Mesenchymal stem cell (in vitro differentiated cells and primary cell): ENCODE measurements at regions not wholly inside any gene's neighbourhood (a gene's known extent, or its start where the extent isn't known, plus 50 kb on each side); places are given as distances from the start of the nearest gene placed in this dataset.
"Not testable (repeated sequence)": the region's sequence is repeated elsewhere in the genome, so short reads cannot be mapped to it uniquely, and the experiment has no call there.

Experiments used
- DNase-seq: peaks from one replicate; pipeline ENCODE4 v3.0.0-alpha.2; 2013
- H2AFZ ChIP-seq: one replicate; pipeline ENCODE4 v1.6.1; 2013; ENCODE audit warnings: low read depth, mild to moderate bottlenecking, control low read depth, inconsistent platforms, low read length, moderate library complexity
- H2AK5ac ChIP-seq: 2 replicates; pipeline ENCODE4 v1.6.1; 2013; ENCODE audit warnings: low read length, moderate library complexity, mild to moderate bottlenecking, inconsistent platforms; ENCODE audit not compliant: severe bottlenecking
- H2BK120ac ChIP-seq: one replicate; pipeline ENCODE4 v1.6.1; 2013; ENCODE audit warnings: low read depth, mild to moderate bottlenecking, inconsistent platforms, low read length, moderate library complexity
- H2BK12ac ChIP-seq, 2 experiments: one replicate each; pipeline ENCODE4 v1.6.1; 2013; ENCODE audit warnings: inconsistent platforms in 2 of 2, low read length in 2 of 2, mild to moderate bottlenecking in 2 of 2, moderate library complexity in 2 of 2, control low read depth in 1 of 2
- H2BK15ac ChIP-seq: one replicate; pipeline ENCODE4 v1.6.1; 2013; ENCODE audit warnings: mild to moderate bottlenecking, low read depth, inconsistent platforms; ENCODE audit not compliant: poor library complexity, severe bottlenecking
- H2BK5ac ChIP-seq: 2 replicates; pipeline ENCODE4 v1.6.1; 2013; ENCODE audit warnings: low read depth, mild to moderate bottlenecking, low read length, control low read depth, inconsistent platforms; ENCODE audit not compliant: poor library complexity, severe bottlenecking
- H3K14ac ChIP-seq, 2 experiments: one replicate each; pipeline ENCODE4 v1.6.1; 2013; ENCODE audit warnings: inconsistent platforms in 2 of 2, low read length in 2 of 2, control low read depth in 1 of 2, mild to moderate bottlenecking in 1 of 2, moderate library complexity in 1 of 2
- H3K18ac ChIP-seq, 2 experiments: one replicate each; pipeline ENCODE4 v1.6.1; 2013; ENCODE audit warnings: inconsistent platforms in 2 of 2, low read length in 2 of 2, control low read depth in 1 of 2, low read depth in 1 of 2, mild to moderate bottlenecking in 1 of 2
- H3K23ac ChIP-seq, 2 experiments: one replicate each; pipeline ENCODE4 v1.6.1; 2013; ENCODE audit warnings: inconsistent platforms in 2 of 2, low read length in 2 of 2, mild to moderate bottlenecking in 2 of 2, moderate library complexity in 2 of 2, control low read depth in 1 of 2
- H3K27ac ChIP-seq: 2 replicates; pipeline ENCODE4 v1.5.1; 2013; ENCODE audit warnings: mild to moderate bottlenecking, moderate library complexity, low read length, control low read depth, inconsistent platforms; ENCODE audit not compliant: poor library complexity, severe bottlenecking
- H3K27me3 ChIP-seq, 2 experiments: 2 replicates each; pipeline versions ENCODE4 v1.6.1 to v1.7.0; 2013; ENCODE audit warnings: low read length in 2 of 2, mild to moderate bottlenecking in 2 of 2, moderate library complexity in 2 of 2, control low read depth in 1 of 2, inconsistent platforms in 1 of 2; ENCODE audit not compliant: control insufficient read depth in 1 of 2, insufficient read depth in 1 of 2
- H3K36me3 ChIP-seq, 2 experiments: 2 replicates each; pipeline versions ENCODE4 v1.6.1 to v1.7.0; 2013; ENCODE audit warnings: low read length in 2 of 2, control low read depth in 1 of 2, inconsistent platforms in 1 of 2, low read depth in 1 of 2, mild to moderate bottlenecking in 1 of 2; ENCODE audit not compliant: insufficient read depth in 2 of 2, control insufficient read depth in 1 of 2
- H3K4ac ChIP-seq, 2 experiments: one replicate each; pipeline ENCODE4 v1.6.1; 2013; ENCODE audit warnings: inconsistent platforms in 2 of 2, low read length in 2 of 2, mild to moderate bottlenecking in 2 of 2, moderate library complexity in 2 of 2, control low read depth in 1 of 2, low read depth in 1 of 2
- H3K4me1 ChIP-seq: 2 replicates; pipeline ENCODE4 v1.6.1; 2013; ENCODE audit warnings: low read depth, low read length, control low read depth; ENCODE audit not compliant: control insufficient read depth, insufficient read depth
- H3K4me2 ChIP-seq: 2 replicates; pipeline ENCODE4 v1.6.1; 2013; ENCODE audit warnings: low read length, mild to moderate bottlenecking, inconsistent platforms; ENCODE audit not compliant: poor library complexity, severe bottlenecking
- H3K4me3 ChIP-seq, 2 experiments: 2 replicates each; pipeline versions ENCODE4 v1.5.1 to v1.7.0; 2013; ENCODE audit warnings: low read length in 2 of 2, mild to moderate bottlenecking in 2 of 2, control low read depth in 1 of 2, low read depth in 1 of 2; ENCODE audit not compliant: insufficient read depth in 1 of 2
- H3K79me1 ChIP-seq: replicated peaks from 2 replicates; pipeline ENCODE4 v1.6.1; 2013; ENCODE audit warnings: mild to moderate bottlenecking, control low read depth, low read length, inconsistent platforms; ENCODE audit not compliant: poor library complexity, severe bottlenecking
- H3K9ac ChIP-seq: 2 replicates; pipeline ENCODE4 v1.7.0; 2013; ENCODE audit warnings: mild to moderate bottlenecking, low read length, moderate library complexity
- H3K9me3 ChIP-seq: 2 replicates; pipeline ENCODE4 v1.7.0; 2013; ENCODE audit warnings: mild to moderate bottlenecking, low read length; ENCODE audit not compliant: control insufficient read depth
- H4K8ac ChIP-seq: one replicate; pipeline ENCODE4 v1.6.1; 2013; ENCODE audit warnings: inconsistent platforms, mild to moderate bottlenecking, low read length, moderate library complexity
- H4K91ac ChIP-seq: one replicate; pipeline ENCODE4 v1.6.1; 2013; ENCODE audit warnings: mild to moderate bottlenecking, low read length, inconsistent platforms
- WGBS: methylation state at CpG from one replicate; pipeline ENCODE4 v1.1.7; 2013; ENCODE audit warnings: mixed read lengths; 5-methylcytosine and 5-hydroxymethylcytosine counted together

DNA sequence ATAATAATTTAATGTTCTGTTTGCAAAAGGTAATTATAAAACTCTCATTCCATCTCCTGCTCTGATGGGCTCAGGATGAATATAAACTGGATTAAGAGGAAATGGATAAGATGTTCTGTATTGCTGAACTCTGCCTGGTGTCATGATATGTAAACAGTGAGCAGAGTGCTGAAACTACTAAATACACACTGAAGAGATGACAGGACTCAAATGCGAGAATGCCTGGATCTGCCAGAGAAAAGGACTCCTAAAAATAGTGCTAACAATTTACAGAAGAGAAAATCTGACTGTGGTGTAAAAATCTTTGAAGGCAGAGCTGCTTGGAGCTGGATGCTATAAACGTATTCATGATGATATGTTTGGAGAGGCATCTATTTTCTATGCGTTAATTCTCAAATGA, 303.2 kb downstream of the RWDD3 start:
- H4K91ac ChIP-seq, result no peak overlapping the region
- H3K4me2 ChIP-seq, result no peak overlapping the region
- H3K4me1 ChIP-seq, result no peaks in the 10 kb centered on the region
- no peak overlapping the region for H2BK15ac ChIP-seq
- no peak overlapping the region for H2AFZ ChIP-seq
- H2BK12ac ChIP-seq, result no peak overlapping the region
- no peak overlapping the region for H3K18ac ChIP-seq
- no peak overlapping the region for H3K9ac ChIP-seq
- no peak overlapping the region for H4K8ac ChIP-seq
- no peak for DNase-seq
- no peak overlapping the region for H3K4me3 ChIP-seq
- no peaks in the 10 kb centered on the region for H3K79me1 ChIP-seq
- no peak overlapping the region for H2BK5ac ChIP-seq
- no peak overlapping the region for H3K27ac ChIP-seq
- no peak overlapping the region for H3K23ac ChIP-seq
- H3K9me3 ChIP-seq, result no peaks in the 10 kb centered on the region
- no peak overlapping the region for H2BK120ac ChIP-seq
- H3K27me3 ChIP-seq, result no peaks in the 10 kb centered on the region
- H3K4ac ChIP-seq, result no peak overlapping the region
- no peaks in the 10 kb centered on the region for H3K36me3 ChIP-seq
- H2AK5ac ChIP-seq, result no peak overlapping the region
- no peak overlapping the region for H3K14ac ChIP-seq
- WGBS, result 85% methylated on average over 3 of the region's 3 CpGs

DNA sequence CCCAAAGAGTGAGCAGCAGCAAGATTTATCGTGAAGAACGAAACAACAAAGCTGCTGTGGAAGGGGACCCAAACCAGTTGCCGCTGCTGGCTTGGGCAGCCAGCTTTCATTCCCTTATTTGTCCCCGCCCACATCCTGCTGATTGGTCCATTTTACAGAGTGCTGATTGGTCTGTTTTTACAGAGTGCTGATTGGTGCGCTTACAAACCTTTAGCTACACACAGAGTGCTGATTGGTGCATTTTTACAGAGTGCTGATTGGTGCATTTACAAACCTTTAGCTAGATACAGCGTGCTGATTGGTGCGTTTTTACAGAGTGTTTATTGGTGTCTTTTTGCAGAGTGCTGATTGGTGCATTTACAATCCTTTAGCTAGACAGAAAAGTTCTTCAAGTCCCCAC, 304.2 kb downstream of the RWDD3 start:
- H3K18ac ChIP-seq, H3K79me1 ChIP-seq, H3K36me3 ChIP-seq, H2AK5ac ChIP-seq, H3K23ac ChIP-seq, H3K27ac ChIP-seq, H2BK15ac ChIP-seq, H3K14ac ChIP-seq, DNase-seq, H3K4ac ChIP-seq, H3K4me1 ChIP-seq, H2AFZ ChIP-seq, H4K8ac ChIP-seq, H3K9ac ChIP-seq, H3K4me3 ChIP-seq, H3K9me3 ChIP-seq, H2BK5ac ChIP-seq, H3K4me2 ChIP-seq, H2BK120ac ChIP-seq, H2BK12ac ChIP-seq, H4K91ac ChIP-seq, H3K27me3 ChIP-seq: not testable (repeated sequence)
- 82% methylated on average over 5 of the region's 7 CpGs for WGBS

DNA sequence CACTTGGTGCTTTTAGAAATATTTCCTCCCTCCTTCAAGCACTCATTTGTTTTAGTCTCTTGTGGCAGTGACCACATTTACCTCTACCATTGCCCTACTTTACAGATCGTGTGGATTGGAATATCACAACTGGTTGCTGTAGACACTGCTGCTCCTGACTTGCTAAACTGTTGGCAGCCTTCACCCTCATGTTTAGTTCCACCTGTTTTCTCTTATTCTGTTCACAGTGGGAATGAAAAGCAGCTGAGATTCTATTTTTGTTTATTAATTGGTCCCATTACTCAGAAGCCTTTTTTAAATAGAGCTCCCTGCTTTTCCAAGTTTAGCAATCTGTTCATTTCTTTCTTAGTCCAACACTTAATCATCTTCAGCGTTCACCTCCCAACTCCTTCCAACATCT, 308.9 kb downstream of the RWDD3 start:
- H3K4me1 ChIP-seq, result no peaks in the 10 kb centered on the region
- no peaks in the 10 kb centered on the region for H3K36me3 ChIP-seq
- H4K8ac ChIP-seq, result no peak overlapping the region
- H3K4me3 ChIP-seq, result no peak overlapping the region
- H3K4me2 ChIP-seq, result no peak overlapping the region
- no peaks in the 10 kb centered on the region for H3K79me1 ChIP-seq
- H3K4ac ChIP-seq, result no peak overlapping the region
- no peak overlapping the region for H2AFZ ChIP-seq
- no peak overlapping the region for H3K27ac ChIP-seq
- H2AK5ac ChIP-seq, result no peak overlapping the region
- no peak overlapping the region for H2BK120ac ChIP-seq
- H2BK15ac ChIP-seq, result no peak overlapping the region
- no peak overlapping the region for H4K91ac ChIP-seq
- no peak overlapping the region for H3K18ac ChIP-seq
- H3K9ac ChIP-seq, result no peak overlapping the region
- H2BK5ac ChIP-seq, result no peak overlapping the region
- no peak overlapping the region for H2BK12ac ChIP-seq
- no peak overlapping the region for H3K14ac ChIP-seq
- H3K27me3 ChIP-seq, result no peaks in the 10 kb centered on the region
- peaks cover 4% of the 10 kb centered on the region for H3K9me3 ChIP-seq
- WGBS, result 86% methylated on average over 1 of the region's 2 CpGs
- no peak for DNase-seq
- H3K23ac ChIP-seq, result no peak overlapping the region

DNA sequence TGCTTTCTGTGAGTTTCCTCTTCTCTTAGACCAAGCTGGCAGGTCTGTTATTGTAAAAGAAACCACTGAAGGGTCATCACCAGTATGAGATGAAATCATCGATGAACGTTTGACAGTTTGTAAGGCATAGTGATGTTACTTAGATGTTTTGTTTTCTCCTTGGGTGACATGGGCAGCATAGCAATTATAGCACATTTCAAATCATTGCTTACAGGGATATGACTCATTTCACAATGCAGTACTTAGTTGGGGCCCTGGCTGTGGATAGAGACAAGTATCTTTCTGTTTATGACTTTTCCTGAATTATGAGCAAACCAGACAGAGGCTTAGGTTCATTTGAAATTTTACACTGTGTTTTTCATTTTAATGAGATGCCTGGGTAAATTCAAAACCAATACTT, 313.0 kb downstream of the RWDD3 start:
- Histone ChIP-seq H3K9ac (no peak overlapping the region), H3K36me3 (no peaks in the 10 kb centered on the region), H3K14ac (no peak overlapping the region), H3K9me3 (peaks cover 4% of the 10 kb centered on the region), H3K4me2 (no peak overlapping the region), H4K8ac (no peak overlapping the region), H3K4ac (no peak overlapping the region), H3K18ac (no peak overlapping the region), H3K27ac (no peak overlapping the region), H3K27me3 (no peaks in the 10 kb centered on the region), H2AK5ac (no peak overlapping the region), H4K91ac (no peak overlapping the region), H3K4me3 (no peak overlapping the region), H2BK5ac (no peak overlapping the region), H2BK15ac (no peak overlapping the region), H3K4me1 (no peaks in the 10 kb centered on the region), H3K23ac (no peak overlapping the region), H2AFZ (no peak overlapping the region), H2BK120ac (no peak overlapping the region), H2BK12ac (no peak overlapping the region), H3K79me1 (no peaks in the 10 kb centered on the region)
- WGBS, result 90% methylated on average over 2 of the region's 2 CpGs
- no peak for DNase-seq
